Tibial nerve (tissue), 4 donors: ENCODE measurements at regions not wholly inside any gene's neighbourhood (a gene's known extent, or its start where the extent isn't known, plus 50 kb on each side); places are given as distances from the start of the nearest gene placed in this dataset.
A peak's percentile ranks its signal among the peaks of the same experiment; 100 is the strongest.

Source experiments
- DNase-seq, 2 donors: peaks; one replicate each; pipeline ENCODE4 v3.0.0-alpha.2; 2019; ENCODE audit warnings: low spot score in 2 of 2
- H3K27ac ChIP-seq, 4 donors: fragments of 200-600 bp; sonication (generic) in 3 of 4; one replicate each; pipeline ENCODE4 v1.5.1; 2017 to 2019; ENCODE audit warnings: mild to moderate bottlenecking in 1 of 4
- H3K27me3 ChIP-seq, 2 donors: fragments of 200-600 bp; sonication (generic) in 1 of 2; one replicate each; pipeline versions ENCODE4 v1.5.1 to v1.6.0; 2017 to 2019
- H3K36me3 ChIP-seq, 3 donors: fragments of 200-600 bp; sonication (generic); one replicate each; pipeline ENCODE4 v1.5.1; 2018 to 2019
- H3K4me1 ChIP-seq, 4 donors: fragments of 200-600 bp; sonication (generic) in 3 of 4; one replicate each; pipeline ENCODE4 v1.5.1; 2017 to 2019
- H3K4me3 ChIP-seq, 4 donors: fragments of 200-600 bp; sonication (generic) in 3 of 4; one replicate each; pipeline ENCODE4 v1.5.1; 2017 to 2019; ENCODE audit warnings: mild to moderate bottlenecking in 1 of 4, moderate library complexity in 1 of 4
- H3K9me3 ChIP-seq, 4 donors: fragments of 200-600 bp; sonication (generic) in 3 of 4; one replicate each; pipeline ENCODE4 v1.5.1; 2017 to 2019
- CTCF ChIP-seq, 5 experiments: fragments of 200-600 bp in 3 of 5; fragments of 450-650 bp in 2 of 5; sonication (generic) in 3 of 5; IDR thresholded peaks; one replicate each; pipeline ENCODE4 v1.5.1; 2016 to 2019; ENCODE audit warnings: antibody characterized with exemption in 5 of 5, mild to moderate bottlenecking in 3 of 5, moderate library complexity in 2 of 5
- EP300 ChIP-seq, 2 donors: sonication (generic); formaldehyde crosslinking; IDR thresholded peaks; one replicate each; pipeline ENCODE4 v1.6.1; 2017; ENCODE audit warnings: antibody characterized with exemption in 2 of 2, mild to moderate bottlenecking in 1 of 2
- POLR2A ChIP-seq, 2 donors: fragments of 450-650 bp; IDR thresholded peaks; one replicate each; pipeline ENCODE4 v1.6.1; 2017; ENCODE audit warnings: antibody characterized with exemption in 2 of 2, mild to moderate bottlenecking in 2 of 2, moderate library complexity in 2 of 2
- WGBS, 2 donors: methylation state at CpG; one replicate each; pipeline ENCODE4 v1.1.5; 2018; 5-methylcytosine and 5-hydroxymethylcytosine counted together

GRCh38 chr3:152192936-152193672 lies 75.6 kb upstream of the MBNL1 start:
- H3K4me3 ChIP-seq, result peak overlapping the region in 1 of 4 donors; percentile 0
- 76% methylated on average over 5 of the region's 5 CpGs for WGBS, 2 donors
- H3K27ac ChIP-seq, result peak overlapping the region in 1 of 4 donors; percentile 41

GRCh38 chr3:152193673-152194267 lies 75.0 kb upstream of the MBNL1 start:
- TF ChIP-seq POLR2A (IDR thresholded peaks at IDR 0.05) (no peak), CTCF (IDR thresholded peaks at IDR 0.05) (no peak)
- Histone ChIP-seq H3K36me3 (no peaks in the 10 kb centered on the region), H3K27me3 (no peaks in the 10 kb centered on the region), H3K4me1 (peaks cover 0 to 14% (median 7%) of the 10 kb centered on the region in 4 donors), H3K4me3 (peak overlapping the region in 2 of 4 donors; percentile 0 to 28), H3K27ac (peak overlapping the region in 1 of 4 donors; percentile 41), H3K9me3 (no peaks in the 10 kb centered on the region)
- no peak for DNase-seq
- WGBS, 2 donors, result 87 to 90% methylated on average over 16 of the region's 16 CpGs

More at GRCh38 chr3:152192936-152193672, 75.6 kb upstream of the MBNL1 start:
- Histone ChIP-seq H3K4me1 (peaks cover 0 to 14% (median 3%) of the 10 kb centered on the region in 4 donors), H3K36me3 (no peaks in the 10 kb centered on the region), H3K9me3 (no peaks in the 10 kb centered on the region), H3K27me3 (no peaks in the 10 kb centered on the region)
- DNase-seq, result no peak
- TF ChIP-seq POLR2A (IDR thresholded peaks at IDR 0.05) (no peak), EP300 (IDR thresholded peaks at IDR 0.05) (no peak), CTCF (IDR thresholded peaks at IDR 0.05) (no peak)

DNA sequence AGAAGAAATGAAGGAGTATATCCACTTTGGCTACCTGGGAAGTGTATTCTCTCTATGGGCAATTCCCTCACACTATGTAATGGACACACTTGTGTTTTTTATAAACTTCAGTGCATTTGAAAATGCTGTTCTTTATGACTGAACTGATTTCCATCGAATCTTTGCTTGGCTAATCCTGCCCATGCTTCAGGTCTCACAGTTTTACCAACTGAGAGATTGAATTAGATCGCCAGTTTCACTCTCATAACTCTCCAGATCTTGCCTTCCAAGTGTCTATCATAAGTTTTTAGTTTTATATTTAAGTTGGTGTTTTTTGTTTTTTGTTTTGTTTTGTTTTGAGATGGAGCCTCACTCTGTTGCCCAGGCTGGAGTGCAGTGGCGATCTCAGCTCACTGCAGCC lies 73.5 kb upstream of the MBNL1 start:
- peaks cover 0 to 28% (median 11%) of the 10 kb centered on the region in 4 donors for H3K4me1 ChIP-seq
- H3K27ac ChIP-seq, result no peak overlapping the region
- H3K9me3 ChIP-seq, result no peaks in the 10 kb centered on the region
- DNase-seq, result no peak
- no peak for TF ChIP-seq POLR2A (IDR thresholded peaks at IDR 0.05)
- no peak for TF ChIP-seq EP300 (IDR thresholded peaks at IDR 0.05)
- TF ChIP-seq CTCF (IDR thresholded peaks at IDR 0.05), result no peak
- H3K36me3 ChIP-seq, result no peaks in the 10 kb centered on the region
- no peak overlapping the region for H3K4me3 ChIP-seq
- H3K27me3 ChIP-seq, result no peaks in the 10 kb centered on the region
- WGBS, 2 donors, result 95 to 96% methylated on average over 3 of the region's 3 CpGs

DNA sequence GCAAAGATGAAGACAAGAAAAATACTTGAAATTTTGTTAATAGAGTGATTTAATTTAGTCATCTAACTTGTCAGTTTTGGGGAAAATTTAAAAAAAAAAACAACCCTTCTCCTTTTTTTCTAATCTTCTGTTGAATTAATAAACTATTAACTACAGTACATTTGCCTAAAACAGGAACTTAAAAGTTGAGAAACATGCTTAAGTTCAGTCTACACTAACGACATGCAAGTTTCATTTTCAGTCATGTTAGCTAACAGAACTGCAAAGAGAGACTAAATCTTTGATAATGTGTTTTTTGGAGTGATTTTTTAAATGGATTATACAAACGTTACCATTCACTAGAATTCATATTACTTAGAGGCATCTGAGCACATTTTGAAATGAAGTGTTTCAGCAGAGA lies 71.9 kb upstream of the MBNL1 start:
- TF ChIP-seq POLR2A (IDR thresholded peaks at IDR 0.05), result no peak
- TF ChIP-seq EP300 (IDR thresholded peaks at IDR 0.05), result no peak
- TF ChIP-seq CTCF (IDR thresholded peaks at IDR 0.05), result no peak
- H3K36me3 ChIP-seq, result no peaks in the 10 kb centered on the region
- no peaks in the 10 kb centered on the region for H3K9me3 ChIP-seq
- no peaks in the 10 kb centered on the region for H3K27me3 ChIP-seq
- no peak for DNase-seq
- peaks cover 0 to 42% (median 11%) of the 10 kb centered on the region in 4 donors for H3K4me1 ChIP-seq
- 38 to 40% methylated on average over 2 of the region's 2 CpGs for WGBS, 2 donors
- peak overlapping the region in 1 of 4 donors; percentile 5 for H3K4me3 ChIP-seq
- peak overlapping the region in 3 of 4 donors; percentile 55 to 84 (median 81) for H3K27ac ChIP-seq

GRCh38 chr3:152197451-152197850 lies 71.3 kb upstream of the MBNL1 start:
- H3K27me3 ChIP-seq, result no peaks in the 10 kb centered on the region
- H3K4me3 ChIP-seq, result peak overlapping the region in 1 of 4 donors; percentile 5
- TF ChIP-seq EP300 (IDR thresholded peaks at IDR 0.05) (no peak), POLR2A (IDR thresholded peaks at IDR 0.05) (no peak), CTCF (IDR thresholded peaks at IDR 0.05) (no peak)
- DNase-seq, result no peak
- H3K9me3 ChIP-seq, result no peaks in the 10 kb centered on the region
- peak overlapping the region in 3 of 4 donors; percentile 55 to 84 (median 81) for H3K27ac ChIP-seq
- H3K36me3 ChIP-seq, result no peaks in the 10 kb centered on the region
- H3K4me1 ChIP-seq, result peaks cover 0 to 48% (median 12%) of the 10 kb centered on the region in 4 donors
- 30 to 43% methylated on average over 3 of the region's 3 CpGs for WGBS, 2 donors
